ENCODE measurements at regions not wholly inside any gene's neighbourhood (a gene's known extent, or its start where the extent isn't known, plus 50 kb on each side); places are given as distances from the start of the nearest gene placed in this dataset.

- no peak for DNase-seq
- Histone ChIP-seq H3K4me3 (ENCODE audit: low read length) (no peak overlapping the region), H3K4me1 (ENCODE audit: control insufficient read depth, insufficient read depth, low read length) (no peaks in the 10 kb centered on the region), H3K9me3 (ENCODE audit: control insufficient read depth, low read length) (no peaks in the 10 kb centered on the region), H3K36me3 (ENCODE audit: control insufficient read depth, insufficient read depth, low read length) (no peaks in the 10 kb centered on the region), H3K9ac (ENCODE audit: extremely low read depth, low read length, poor library complexity, severe bottlenecking) (no peak overlapping the region), H3K27me3 (ENCODE audit: control insufficient read depth, insufficient read depth, low read length, poor library complexity, severe bottlenecking) (no peaks in the 10 kb centered on the region), H3K27ac (ENCODE audit: low read depth, low read length) (no peak overlapping the region)
- Mint-ChIP-seq H3K36me3 (ENCODE audit: low read depth) (no peaks in the 10 kb centered on the region), H3K27me3 (ENCODE audit: insufficient read depth) (no peaks in the 10 kb centered on the region), H3K4me1 (no peaks in the 10 kb centered on the region), H3K27ac (no peak overlapping the region), H3K9me3 (no peaks in the 10 kb centered on the region), H3K4me3 (no peak overlapping the region)
- TF ChIP-seq, protein P1, sequence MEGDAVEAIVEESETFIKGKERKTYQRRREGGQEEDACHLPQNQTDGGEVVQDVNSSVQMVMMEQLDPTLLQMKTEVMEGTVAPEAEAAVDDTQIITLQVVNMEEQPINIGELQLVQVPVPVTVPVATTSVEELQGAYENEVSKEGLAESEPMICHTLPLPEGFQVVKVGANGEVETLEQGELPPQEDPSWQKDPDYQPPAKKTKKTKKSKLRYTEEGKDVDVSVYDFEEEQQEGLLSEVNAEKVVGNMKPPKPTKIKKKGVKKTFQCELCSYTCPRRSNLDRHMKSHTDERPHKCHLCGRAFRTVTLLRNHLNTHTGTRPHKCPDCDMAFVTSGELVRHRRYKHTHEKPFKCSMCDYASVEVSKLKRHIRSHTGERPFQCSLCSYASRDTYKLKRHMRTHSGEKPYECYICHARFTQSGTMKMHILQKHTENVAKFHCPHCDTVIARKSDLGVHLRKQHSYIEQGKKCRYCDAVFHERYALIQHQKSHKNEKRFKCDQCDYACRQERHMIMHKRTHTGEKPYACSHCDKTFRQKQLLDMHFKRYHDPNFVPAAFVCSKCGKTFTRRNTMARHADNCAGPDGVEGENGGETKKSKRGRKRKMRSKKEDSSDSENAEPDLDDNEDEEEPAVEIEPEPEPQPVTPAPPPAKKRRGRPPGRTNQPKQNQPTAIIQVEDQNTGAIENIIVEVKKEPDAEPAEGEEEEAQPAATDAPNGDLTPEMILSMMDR (conservative IDR thresholded peaks at IDR 0.05) = no peak
Measured at GRCh38 chr9:30012622-30013021, 2371.8 kb upstream of the ACO1 start.

GRCh38 chr9:30015073-30015472, 2369.4 kb upstream of the ACO1 start:
- H3K9me3 Mint-ChIP-seq = no peaks in the 10 kb centered on the region
- no peaks in the 10 kb centered on the region for H3K36me3 ChIP-seq (ENCODE audit: control insufficient read depth, insufficient read depth, low read length)
- H3K9me3 ChIP-seq (ENCODE audit: control insufficient read depth, low read length) = no peaks in the 10 kb centered on the region
- no peak overlapping the region for H3K4me3 Mint-ChIP-seq
- no peaks in the 10 kb centered on the region for H3K4me1 Mint-ChIP-seq
- H3K27ac Mint-ChIP-seq = no peak overlapping the region
- no peaks in the 10 kb centered on the region for H3K36me3 Mint-ChIP-seq (ENCODE audit: low read depth)
- TF ChIP-seq, protein P1 (conservative IDR thresholded peaks at IDR 0.05) = no peak
- WGBS, 2 experiments (ENCODE audit: insufficient coverage in 1 of 2, insufficient read length in 1 of 2) = 80 to 87% methylated on average over 1 to 4 of the region's 4 CpGs
- no peak for DNase-seq
- no peak overlapping the region for H3K9ac ChIP-seq (ENCODE audit: extremely low read depth, low read length, poor library complexity, severe bottlenecking)
- H3K4me3 ChIP-seq (ENCODE audit: low read length) = no peak overlapping the region
- no peaks in the 10 kb centered on the region for H3K27me3 Mint-ChIP-seq (ENCODE audit: insufficient read depth)
- no peaks in the 10 kb centered on the region for H3K4me1 ChIP-seq (ENCODE audit: control insufficient read depth, insufficient read depth, low read length)
- H3K27me3 ChIP-seq (ENCODE audit: control insufficient read depth, insufficient read depth, low read length, poor library complexity, severe bottlenecking) = no peaks in the 10 kb centered on the region
- H3K27ac ChIP-seq (ENCODE audit: low read depth, low read length) = no peak overlapping the region

DNA sequence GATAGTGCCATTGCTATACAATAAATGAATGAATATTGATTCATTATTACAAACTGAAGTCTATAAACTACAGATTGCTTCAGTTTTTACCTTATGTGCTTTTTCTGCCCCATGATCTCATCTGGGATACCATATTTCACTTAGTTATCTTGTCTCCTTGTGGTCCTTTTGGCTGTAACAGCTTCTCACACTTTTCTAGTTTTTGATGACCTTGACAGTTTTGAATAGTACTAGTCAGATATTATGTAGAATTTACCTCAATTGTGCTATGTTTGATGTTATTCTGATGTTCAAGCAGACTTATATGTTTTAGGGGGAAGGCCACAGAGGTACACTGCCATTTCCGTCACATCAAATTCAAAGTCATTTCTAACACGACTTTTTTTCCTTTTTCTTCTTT, 2364.3 kb upstream of the ACO1 start:
- H3K4me1 ChIP-seq (ENCODE audit: control insufficient read depth, insufficient read depth, low read length) = no peaks in the 10 kb centered on the region
- no peak for DNase-seq
- H3K4me3 Mint-ChIP-seq = no peak overlapping the region
- H3K9ac ChIP-seq (ENCODE audit: extremely low read depth, low read length, poor library complexity, severe bottlenecking) = no peak overlapping the region
- H3K27ac Mint-ChIP-seq = no peak overlapping the region
- H3K4me1 Mint-ChIP-seq = no peaks in the 10 kb centered on the region
- no peaks in the 10 kb centered on the region for H3K9me3 ChIP-seq (ENCODE audit: control insufficient read depth, low read length)
- H3K36me3 ChIP-seq (ENCODE audit: control insufficient read depth, insufficient read depth, low read length) = no peaks in the 10 kb centered on the region
- H3K4me3 ChIP-seq (ENCODE audit: low read length) = no peak overlapping the region
- WGBS, 2 experiments (ENCODE audit: insufficient coverage in 1 of 2, insufficient read length in 1 of 2) = 88% methylated on average over 2 of the region's 2 CpGs; no CpG with 5 or more reads in 1 of the 2 experiments
- H3K36me3 Mint-ChIP-seq (ENCODE audit: low read depth) = no peaks in the 10 kb centered on the region
- H3K27ac ChIP-seq (ENCODE audit: low read depth, low read length) = no peak overlapping the region
- no peaks in the 10 kb centered on the region for H3K9me3 Mint-ChIP-seq
- TF ChIP-seq, protein P1 (conservative IDR thresholded peaks at IDR 0.05) = no peak
- no peaks in the 10 kb centered on the region for H3K27me3 Mint-ChIP-seq (ENCODE audit: insufficient read depth)
- H3K27me3 ChIP-seq (ENCODE audit: control insufficient read depth, insufficient read depth, low read length, poor library complexity, severe bottlenecking) = no peaks in the 10 kb centered on the region
